Activated T-helper 17 cell treated with anti-CD3 and anti-CD28 coated beads, Interleukin-2, amount 50 U/mL, for 72 hours (primary cell): ENCODE measurements at regions not wholly inside any gene's neighbourhood (a gene's known extent, or its start where the extent isn't known, plus 50 kb on each side); places are given as distances from the start of the nearest gene placed in this dataset.

ENCODE experiments used
- ATAC-seq: fragments of 150-1000 bp; cut with Tn5 transposase; replicated peaks from 2 replicates; pipeline ENCODE4 v1.10.0; 2021; ENCODE audit warnings: mild to moderate bottlenecking, moderate library complexity
- H3K27ac Mint-ChIP-seq: one replicate; pipeline ENCODE4 v1.8.0; 2022; ENCODE audit warnings: mixed read lengths
- H3K27me3 Mint-ChIP-seq: one replicate; pipeline ENCODE4 v1.8.0; 2022; ENCODE audit warnings: mixed read lengths
- H3K36me3 Mint-ChIP-seq: one replicate; pipeline ENCODE4 v1.8.0; 2022; ENCODE audit warnings: low read depth, mild to moderate bottlenecking, mixed read lengths
- H3K4me1 Mint-ChIP-seq: one replicate; pipeline ENCODE4 v1.8.0; 2022; ENCODE audit warnings: mixed read lengths
- H3K4me3 Mint-ChIP-seq: one replicate; pipeline ENCODE4 v1.8.0; 2022; ENCODE audit warnings: mild to moderate bottlenecking, mixed read lengths
- H3K9me3 Mint-ChIP-seq: one replicate; pipeline ENCODE4 v1.8.0; 2022; ENCODE audit warnings: mixed read lengths

DNA sequence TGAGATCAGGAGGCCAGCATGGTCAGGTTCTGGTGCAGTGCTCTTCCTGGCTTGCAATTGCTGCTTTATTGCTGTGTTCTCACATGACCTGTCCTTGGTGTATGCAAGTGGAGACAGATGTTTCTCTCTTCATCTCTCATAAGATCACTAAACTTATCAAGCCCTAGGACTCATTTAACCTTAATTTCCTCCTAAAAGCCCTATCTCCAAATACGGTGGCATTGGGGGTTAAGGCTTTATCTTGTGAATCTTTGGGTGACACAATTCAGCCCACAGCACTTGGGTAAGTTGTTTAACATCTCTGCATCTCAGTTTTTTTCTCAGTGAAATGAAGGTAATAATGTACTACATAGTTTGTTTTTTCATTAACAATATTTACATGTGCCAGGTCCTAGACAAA is 152.4 kb downstream of the RWDD3 start:
- Mint-ChIP-seq H3K9me3 (peaks cover 4% of the 10 kb centered on the region), H3K36me3 (no peaks in the 10 kb centered on the region), H3K4me1 (no peaks in the 10 kb centered on the region), H3K4me3 (no peak overlapping the region), H3K27me3 (peaks cover 4% of the 10 kb centered on the region), H3K27ac (no peak overlapping the region)
- no peak for ATAC-seq

DNA sequence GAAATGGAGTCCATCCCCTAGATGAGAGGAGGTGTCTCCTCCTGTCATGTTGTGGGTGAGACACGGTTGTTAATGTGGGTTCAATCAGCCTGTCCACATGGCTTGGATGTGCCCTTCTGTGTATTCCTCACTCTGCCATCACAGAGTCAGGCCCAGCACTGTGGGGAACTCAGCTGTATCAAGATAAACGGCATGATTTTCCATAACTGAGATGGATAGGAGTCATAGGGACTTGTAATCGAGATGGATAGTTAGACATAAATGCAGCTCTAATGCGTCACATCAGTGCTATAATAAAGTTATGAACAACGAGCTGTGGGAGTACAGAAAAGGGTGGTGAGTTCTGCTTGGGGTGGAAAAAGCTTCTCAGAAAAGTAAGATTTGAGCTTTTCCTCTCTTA is 152.9 kb downstream of the RWDD3 start:
- no peak for ATAC-seq

DNA sequence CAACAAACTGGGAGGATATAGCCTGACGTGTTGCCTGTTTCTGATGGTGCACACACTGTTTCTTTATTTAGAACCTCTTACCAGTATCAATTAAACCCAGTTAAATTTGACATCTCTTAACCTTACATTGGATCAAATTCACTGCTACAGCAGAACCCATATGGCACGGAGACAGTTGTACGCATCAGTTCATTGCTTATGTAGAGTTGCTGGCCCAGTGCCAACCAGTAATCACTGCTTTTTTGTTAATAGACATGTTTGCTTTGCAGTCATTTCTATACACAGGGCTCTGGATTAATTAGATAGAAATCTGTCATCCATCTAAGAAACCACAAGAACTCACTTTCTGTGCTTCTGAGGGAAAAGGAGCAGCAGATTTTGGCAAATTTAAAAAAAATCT is 154.0 kb downstream of the RWDD3 start:
- peaks cover 4% of the 10 kb centered on the region for H3K27me3 Mint-ChIP-seq

More for the DNA sequence above, 152.9 kb downstream of the RWDD3 start:
- Mint-ChIP-seq H3K27ac (no peak overlapping the region), H3K27me3 (peaks cover 4% of the 10 kb centered on the region), H3K36me3 (no peaks in the 10 kb centered on the region), H3K4me3 (no peak overlapping the region), H3K4me1 (no peaks in the 10 kb centered on the region), H3K9me3 (peaks cover 4% of the 10 kb centered on the region)

DNA sequence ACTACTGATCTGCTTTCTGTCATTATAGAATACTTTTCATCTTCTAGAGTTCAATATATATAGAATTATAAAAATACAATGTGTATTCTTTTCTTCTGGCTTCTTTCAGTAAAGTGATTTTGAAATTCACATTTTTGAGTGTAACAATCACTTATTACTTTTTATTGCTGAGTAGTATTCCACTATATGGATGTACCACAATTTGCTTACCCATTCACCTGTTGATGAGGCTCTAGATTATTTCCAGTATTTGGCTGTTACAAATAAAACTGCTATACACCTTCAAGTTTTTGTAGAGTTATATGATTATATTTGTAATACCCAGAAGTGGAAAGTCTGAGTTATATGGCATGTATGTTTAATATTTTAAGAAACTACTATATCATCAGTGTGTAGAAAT is 159.4 kb downstream of the RWDD3 start:
- no peak overlapping the region for H3K27ac Mint-ChIP-seq
- H3K36me3 Mint-ChIP-seq: no peaks in the 10 kb centered on the region
- no peak overlapping the region for H3K4me3 Mint-ChIP-seq
- H3K9me3 Mint-ChIP-seq: peaks cover 4% of the 10 kb centered on the region
- no peak for ATAC-seq
- H3K27me3 Mint-ChIP-seq: peaks cover 4% of the 10 kb centered on the region
- no peaks in the 10 kb centered on the region for H3K4me1 Mint-ChIP-seq

More for the DNA sequence above, 154.0 kb downstream of the RWDD3 start:
- Mint-ChIP-seq H3K36me3 (no peaks in the 10 kb centered on the region), H3K4me3 (no peak overlapping the region), H3K4me1 (no peaks in the 10 kb centered on the region), H3K9me3 (peaks cover 4% of the 10 kb centered on the region), H3K27ac (no peak overlapping the region)
- no peak for ATAC-seq

DNA sequence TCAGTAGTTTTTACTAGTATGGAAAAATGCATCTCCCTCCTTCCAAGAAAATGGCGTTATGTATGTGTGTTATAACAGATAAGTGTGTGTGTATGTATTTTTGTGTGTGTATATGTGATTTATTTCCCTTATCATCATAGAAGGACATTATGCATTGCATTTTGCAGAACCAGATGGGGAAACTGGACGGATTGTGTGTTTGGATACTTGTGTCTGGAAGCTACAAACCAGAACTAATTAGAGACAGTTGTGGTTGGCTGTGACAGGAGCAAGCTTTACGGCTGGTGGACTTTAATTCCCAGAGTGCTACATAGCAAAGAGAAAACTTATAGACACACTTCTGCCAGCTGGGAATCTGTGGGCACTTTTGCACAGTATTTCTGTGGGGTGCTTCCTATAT is 162.5 kb downstream of the RWDD3 start:
- Mint-ChIP-seq H3K27ac (no peak overlapping the region), H3K4me1 (no peaks in the 10 kb centered on the region), H3K27me3 (no peaks in the 10 kb centered on the region), H3K4me3 (no peak overlapping the region), H3K9me3 (no peaks in the 10 kb centered on the region), H3K36me3 (no peaks in the 10 kb centered on the region)
- ATAC-seq: no peak

DNA sequence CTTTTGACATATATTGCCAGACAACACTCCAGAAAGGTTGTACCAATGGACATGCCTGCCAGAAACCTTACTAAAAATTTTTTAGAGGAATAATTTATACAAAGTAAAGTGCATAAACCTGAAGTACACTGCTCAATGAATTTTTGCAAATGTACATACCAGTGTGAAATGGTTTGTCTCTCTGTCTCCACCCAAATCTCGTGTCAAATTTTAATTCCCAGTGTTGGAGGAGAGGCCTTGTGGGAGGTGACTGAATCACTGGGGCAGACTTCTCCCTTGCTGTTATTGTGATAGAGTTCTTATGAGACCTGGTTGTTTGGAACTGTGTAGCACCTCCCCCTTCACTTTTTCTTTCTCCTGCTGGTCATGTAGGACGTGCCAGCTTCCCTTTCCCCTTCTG is 168.8 kb downstream of the RWDD3 start:
- Mint-ChIP-seq H3K4me3 (no peak overlapping the region), H3K9me3 (no peaks in the 10 kb centered on the region), H3K27me3 (peaks cover 4% of the 10 kb centered on the region), H3K27ac (no peak overlapping the region), H3K4me1 (no peaks in the 10 kb centered on the region), H3K36me3 (no peaks in the 10 kb centered on the region)
- no peak for ATAC-seq

DNA sequence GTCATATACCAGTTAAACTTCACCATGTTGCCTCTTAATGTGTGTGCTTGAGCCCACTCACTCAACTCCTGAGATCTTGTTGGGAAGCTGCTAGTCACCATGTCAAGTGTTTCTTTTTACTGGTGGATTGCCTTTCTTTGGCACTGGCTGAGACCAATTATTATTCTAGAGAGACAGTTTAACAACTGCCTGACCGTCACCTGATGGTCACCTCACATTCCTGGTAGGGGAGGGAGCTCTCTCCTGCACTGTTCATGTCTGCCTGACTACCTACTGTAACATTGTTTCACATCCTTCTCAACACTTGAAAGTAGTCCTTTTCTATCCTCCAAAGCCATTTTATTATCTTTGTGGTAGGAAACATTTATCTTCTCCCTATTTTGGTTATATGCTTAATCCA is 172.3 kb downstream of the RWDD3 start:
- Mint-ChIP-seq H3K27ac (no peak overlapping the region), H3K4me1 (no peaks in the 10 kb centered on the region), H3K4me3 (no peak overlapping the region), H3K9me3 (no peaks in the 10 kb centered on the region), H3K27me3 (peaks cover 10% of the 10 kb centered on the region), H3K36me3 (no peaks in the 10 kb centered on the region)
- ATAC-seq: no peak

DNA sequence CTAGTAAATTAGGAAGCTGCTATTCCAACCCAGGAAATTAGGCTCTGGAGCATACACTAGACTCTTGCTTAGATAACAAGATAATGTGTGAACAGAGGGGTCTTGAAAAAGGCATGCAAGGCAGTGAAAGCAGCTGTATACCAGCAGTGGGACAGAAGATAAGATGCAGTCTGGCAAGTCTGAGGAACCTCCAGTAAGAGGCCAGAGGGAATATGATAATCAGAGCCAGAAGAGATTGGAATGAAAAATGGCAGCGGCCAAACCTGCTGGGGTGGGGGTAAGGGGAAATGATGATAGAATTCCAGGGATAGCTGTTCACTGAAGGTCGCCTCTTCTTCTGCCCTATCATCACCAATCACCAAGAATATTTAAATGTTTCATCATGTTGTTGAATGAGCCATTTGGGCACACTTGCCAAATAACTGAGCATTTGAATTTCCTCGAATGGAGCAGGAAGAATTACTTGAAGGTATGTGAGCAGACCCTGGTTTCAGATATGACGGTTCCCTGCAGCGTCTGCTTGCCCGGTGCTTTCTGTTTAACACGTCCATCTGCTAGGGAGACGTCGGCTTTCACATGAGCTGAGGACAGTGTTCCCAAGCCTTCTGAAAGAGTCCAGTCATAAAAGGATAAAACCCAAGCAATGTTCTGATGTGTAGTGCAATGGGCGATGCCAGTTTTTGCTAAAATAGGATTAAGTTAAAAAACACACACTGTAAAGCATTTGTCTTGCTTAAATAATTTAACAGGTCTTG is 173.3 kb downstream of the RWDD3 start:
- Mint-ChIP-seq H3K27me3 (peaks cover 12% of the 10 kb centered on the region), H3K36me3 (no peaks in the 10 kb centered on the region)

DNA sequence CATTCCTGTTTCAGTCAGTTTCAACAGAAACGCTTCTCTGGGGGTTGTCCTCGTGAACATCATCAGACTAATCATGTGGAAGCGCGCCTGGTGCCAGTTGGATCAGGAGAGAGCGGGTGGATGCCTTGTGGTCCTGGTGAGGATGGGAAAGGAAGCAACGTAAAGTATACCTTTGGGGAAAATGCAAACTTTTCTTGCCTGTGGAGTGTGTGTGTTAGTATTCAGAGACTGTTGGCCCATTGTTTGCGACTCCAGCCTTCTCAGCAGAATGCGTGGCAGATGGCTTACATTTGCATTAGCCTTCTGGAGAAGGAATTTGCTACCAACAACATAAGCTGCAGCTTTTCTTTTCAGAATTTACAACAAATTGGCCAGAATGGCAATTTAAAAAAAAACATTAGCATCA is 173.9 kb downstream of the RWDD3 start:
- no peak overlapping the region for H3K27ac Mint-ChIP-seq
- H3K36me3 Mint-ChIP-seq: no peaks in the 10 kb centered on the region
- H3K9me3 Mint-ChIP-seq: peaks cover 3% of the 10 kb centered on the region
- no peak overlapping the region for H3K4me3 Mint-ChIP-seq
- H3K27me3 Mint-ChIP-seq: peaks cover 12% of the 10 kb centered on the region
- no peak for ATAC-seq
- H3K4me1 Mint-ChIP-seq: no peaks in the 10 kb centered on the region

More for the DNA sequence above, 173.3 kb downstream of the RWDD3 start:
- Mint-ChIP-seq H3K4me3 (no peak overlapping the region), H3K4me1 (no peaks in the 10 kb centered on the region), H3K27ac (no peak overlapping the region), H3K9me3 (peaks cover 3% of the 10 kb centered on the region)
- no peak for ATAC-seq

DNA sequence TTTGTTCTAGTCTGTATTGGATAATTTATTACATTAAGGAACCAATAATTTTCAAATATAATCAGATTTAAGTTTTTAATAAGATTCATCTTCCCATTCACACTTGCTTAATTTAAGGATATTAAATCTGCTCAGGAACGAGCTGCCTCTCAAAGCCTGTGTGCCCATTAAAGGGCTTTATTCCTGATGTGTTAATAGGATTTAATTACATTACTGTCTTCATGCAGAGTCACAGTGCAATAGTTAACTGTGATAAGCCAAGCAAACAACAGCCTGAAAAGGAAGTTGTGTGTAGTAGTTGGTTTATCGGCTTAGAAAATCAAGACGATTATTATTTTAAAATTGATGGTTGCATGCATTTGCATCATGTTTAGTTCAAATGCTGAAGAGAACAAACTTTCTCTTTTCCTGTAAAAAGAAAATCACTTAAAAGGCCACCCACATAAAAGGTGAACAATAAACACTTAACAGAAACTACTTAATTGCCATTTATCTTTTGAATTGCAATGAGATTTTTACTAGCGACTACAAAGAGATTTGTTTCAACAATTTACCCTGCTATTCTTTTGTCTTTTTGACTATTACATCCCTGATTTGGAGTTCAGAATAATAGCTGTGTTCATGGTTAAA is 174.6 kb downstream of the RWDD3 start:
- peaks cover 12% of the 10 kb centered on the region for H3K27me3 Mint-ChIP-seq
- no peaks in the 10 kb centered on the region for H3K4me1 Mint-ChIP-seq
- no peak overlapping the region for H3K4me3 Mint-ChIP-seq
- H3K36me3 Mint-ChIP-seq: no peaks in the 10 kb centered on the region
- ATAC-seq: no peak
- no peak overlapping the region for H3K27ac Mint-ChIP-seq
- H3K9me3 Mint-ChIP-seq: peaks cover 3% of the 10 kb centered on the region

DNA sequence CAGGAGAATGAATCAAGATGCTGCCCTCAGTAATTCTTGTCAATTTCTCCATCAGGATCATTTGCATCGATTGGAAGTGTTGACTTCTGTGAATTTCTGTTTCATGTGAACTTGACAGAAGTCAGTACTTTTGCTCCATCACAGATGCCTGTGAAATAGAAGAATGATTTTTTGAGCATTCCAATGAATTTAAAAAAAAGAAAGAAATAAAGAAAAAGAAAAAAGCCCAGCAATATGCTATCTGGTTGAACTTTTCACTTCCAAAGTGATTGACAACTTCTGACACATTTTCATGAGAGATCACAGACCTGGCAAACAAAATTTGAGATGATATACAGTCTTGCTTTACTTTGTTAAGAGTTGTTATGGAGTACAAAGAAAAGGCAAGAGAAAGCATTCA is 175.3 kb downstream of the RWDD3 start:
- peaks cover 12% of the 10 kb centered on the region for H3K27me3 Mint-ChIP-seq
- H3K4me3 Mint-ChIP-seq: no peak overlapping the region
- no peaks in the 10 kb centered on the region for H3K36me3 Mint-ChIP-seq
- no peak overlapping the region for H3K27ac Mint-ChIP-seq
- peaks cover 3% of the 10 kb centered on the region for H3K9me3 Mint-ChIP-seq
- no peaks in the 10 kb centered on the region for H3K4me1 Mint-ChIP-seq
- no peak for ATAC-seq

DNA sequence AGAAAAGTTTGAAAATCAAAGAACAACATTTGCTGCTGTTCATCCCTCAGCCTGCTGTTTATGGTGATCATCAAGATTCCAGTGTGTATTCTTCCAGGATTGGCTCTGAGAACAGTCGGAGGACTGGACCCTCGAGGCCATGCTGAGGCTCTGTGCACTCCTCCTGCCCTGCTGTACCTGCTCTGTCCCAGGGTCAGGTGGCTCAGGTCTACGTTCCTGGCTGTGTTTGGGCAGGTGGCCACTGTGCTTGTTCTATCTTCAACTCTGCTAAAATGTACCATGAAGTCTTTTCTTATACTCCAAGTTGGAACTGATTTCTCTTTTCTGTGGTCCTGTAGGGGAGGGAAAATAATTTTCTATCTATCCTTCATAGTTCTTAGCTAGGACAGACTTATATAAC is 175.9 kb downstream of the RWDD3 start:
- H3K36me3 Mint-ChIP-seq: no peaks in the 10 kb centered on the region
- no peaks in the 10 kb centered on the region for H3K4me1 Mint-ChIP-seq
- H3K27me3 Mint-ChIP-seq: peaks cover 12% of the 10 kb centered on the region
- ATAC-seq: no peak
- no peak overlapping the region for H3K4me3 Mint-ChIP-seq
- H3K9me3 Mint-ChIP-seq: peaks cover 3% of the 10 kb centered on the region
- H3K27ac Mint-ChIP-seq: no peak overlapping the region

DNA sequence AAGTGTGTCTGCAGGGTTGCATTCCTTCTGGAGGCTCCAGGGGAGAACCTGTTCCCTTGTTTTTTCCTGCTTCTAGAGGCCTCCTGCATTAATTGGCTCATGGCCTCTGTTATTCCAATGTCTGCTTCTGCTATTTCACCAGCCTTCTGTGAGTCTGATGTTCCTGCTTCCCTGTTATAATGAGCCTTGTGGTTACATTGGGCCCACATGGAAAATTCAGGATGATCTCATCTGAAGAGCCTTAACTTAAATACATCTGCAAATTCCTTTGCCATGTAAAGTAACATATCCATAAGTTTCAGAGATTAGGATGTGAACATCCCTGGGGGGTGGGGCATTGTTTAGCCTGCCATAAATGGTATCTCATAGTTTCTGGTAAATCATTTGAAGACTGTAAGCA is 181.1 kb downstream of the RWDD3 start:
- peaks cover 8% of the 10 kb centered on the region for H3K9me3 Mint-ChIP-seq
- peaks cover 6% of the 10 kb centered on the region for H3K27me3 Mint-ChIP-seq
- H3K27ac Mint-ChIP-seq: no peak overlapping the region
- no peaks in the 10 kb centered on the region for H3K36me3 Mint-ChIP-seq
- no peak overlapping the region for H3K4me3 Mint-ChIP-seq
- no peak for ATAC-seq
- no peaks in the 10 kb centered on the region for H3K4me1 Mint-ChIP-seq

DNA sequence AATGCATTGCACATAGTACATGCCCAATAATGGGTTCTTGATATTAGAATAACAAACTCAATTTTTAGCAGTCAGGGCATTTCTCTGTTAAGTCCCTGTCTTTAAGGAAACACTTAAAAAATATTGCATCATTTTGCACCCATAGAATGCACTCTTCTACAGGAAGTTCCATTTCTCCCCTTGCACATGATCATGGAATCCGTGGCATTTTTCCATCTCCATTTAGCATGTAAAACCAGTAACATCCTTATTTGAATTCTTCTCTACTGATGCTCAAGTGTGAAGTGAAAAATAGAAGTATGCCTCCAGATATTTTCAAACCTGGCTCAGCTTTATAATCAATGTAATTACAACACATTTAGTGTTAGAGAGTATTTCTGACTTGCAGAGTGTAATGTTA is 192.8 kb downstream of the RWDD3 start:
- ATAC-seq: no peak
- no peaks in the 10 kb centered on the region for H3K4me1 Mint-ChIP-seq
- no peaks in the 10 kb centered on the region for H3K9me3 Mint-ChIP-seq
- no peaks in the 10 kb centered on the region for H3K27me3 Mint-ChIP-seq
- H3K36me3 Mint-ChIP-seq: no peaks in the 10 kb centered on the region
- no peak overlapping the region for H3K27ac Mint-ChIP-seq
- no peak overlapping the region for H3K4me3 Mint-ChIP-seq

DNA sequence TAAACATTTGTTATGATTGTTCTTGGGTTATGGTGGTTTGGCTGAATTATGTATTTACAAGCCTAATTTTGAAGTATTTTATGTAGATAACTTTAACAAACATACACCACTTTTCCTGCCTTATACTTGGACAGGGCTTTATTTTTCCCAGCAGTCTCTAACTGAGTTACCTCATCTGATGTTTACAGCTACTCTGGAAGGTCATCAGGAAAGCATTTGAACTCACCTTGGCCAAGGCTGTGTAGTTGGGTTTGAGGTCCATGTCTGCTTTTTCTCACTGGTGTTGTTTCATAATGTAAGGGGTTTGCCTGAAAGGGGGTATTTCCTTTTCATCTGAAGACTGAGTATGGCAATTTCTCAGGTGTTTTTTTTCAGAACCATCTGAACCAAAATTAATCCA is 193.5 kb downstream of the RWDD3 start:
- H3K27me3 Mint-ChIP-seq: no peaks in the 10 kb centered on the region
- no peaks in the 10 kb centered on the region for H3K4me1 Mint-ChIP-seq
- no peaks in the 10 kb centered on the region for H3K9me3 Mint-ChIP-seq
- H3K27ac Mint-ChIP-seq: no peak overlapping the region
- H3K4me3 Mint-ChIP-seq: no peak overlapping the region
- no peaks in the 10 kb centered on the region for H3K36me3 Mint-ChIP-seq
- no peak for ATAC-seq
